NAMALWA (cell line): ENCODE measurements at regions not wholly inside any gene's neighbourhood (a gene's known extent, or its start where the extent isn't known, plus 50 kb on each side); places are given as distances from the start of the nearest gene placed in this dataset.
A peak's percentile ranks its signal among the peaks of the same experiment; 100 is the strongest.

Experiments
- DNase-seq: peaks from one replicate; pipeline ENCODE4 v3.0.0-alpha.2; 2015; ENCODE audit warnings: low spot score

DNA sequence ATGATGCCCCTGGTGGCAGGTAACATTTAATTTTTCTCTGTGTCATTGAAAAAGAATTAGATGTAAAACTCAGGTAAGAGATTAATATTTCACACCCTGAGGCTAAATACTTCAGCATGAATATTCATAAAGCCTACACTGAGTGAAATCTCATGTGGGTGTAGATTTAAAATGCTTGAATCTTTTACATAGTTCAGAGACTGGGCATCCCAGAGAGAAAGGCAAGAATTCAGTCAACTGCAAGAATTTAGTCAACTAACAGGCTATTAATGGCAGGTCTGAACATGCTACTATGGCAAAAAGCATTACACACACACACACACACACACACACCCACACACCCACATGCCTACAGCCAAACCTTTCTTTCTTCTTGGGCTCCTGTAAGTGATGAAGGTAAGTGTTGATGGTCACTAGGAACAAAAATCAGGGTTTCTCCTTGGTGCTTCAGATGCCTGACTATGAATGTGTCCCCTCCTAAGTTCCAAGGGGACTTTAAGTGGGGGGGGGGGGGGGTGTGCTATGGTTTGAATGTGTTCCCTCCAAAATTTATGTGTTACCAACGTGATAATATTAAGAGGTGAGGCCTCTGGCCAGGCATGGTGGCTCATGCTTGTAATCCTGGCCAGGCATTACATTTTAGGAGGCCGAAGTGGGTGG lies 63.7 kb upstream of the PSMD7 start:
- DNase-seq: no peak

- no peak for DNase-seq
Measured at GRCh38 chr16:74230126-74230525, 66.5 kb upstream of the PSMD7 start.

- peak; percentile 41 for DNase-seq
Measured at GRCh38 chr16:74226338-74226954, 70.2 kb upstream of the PSMD7 start.

DNA sequence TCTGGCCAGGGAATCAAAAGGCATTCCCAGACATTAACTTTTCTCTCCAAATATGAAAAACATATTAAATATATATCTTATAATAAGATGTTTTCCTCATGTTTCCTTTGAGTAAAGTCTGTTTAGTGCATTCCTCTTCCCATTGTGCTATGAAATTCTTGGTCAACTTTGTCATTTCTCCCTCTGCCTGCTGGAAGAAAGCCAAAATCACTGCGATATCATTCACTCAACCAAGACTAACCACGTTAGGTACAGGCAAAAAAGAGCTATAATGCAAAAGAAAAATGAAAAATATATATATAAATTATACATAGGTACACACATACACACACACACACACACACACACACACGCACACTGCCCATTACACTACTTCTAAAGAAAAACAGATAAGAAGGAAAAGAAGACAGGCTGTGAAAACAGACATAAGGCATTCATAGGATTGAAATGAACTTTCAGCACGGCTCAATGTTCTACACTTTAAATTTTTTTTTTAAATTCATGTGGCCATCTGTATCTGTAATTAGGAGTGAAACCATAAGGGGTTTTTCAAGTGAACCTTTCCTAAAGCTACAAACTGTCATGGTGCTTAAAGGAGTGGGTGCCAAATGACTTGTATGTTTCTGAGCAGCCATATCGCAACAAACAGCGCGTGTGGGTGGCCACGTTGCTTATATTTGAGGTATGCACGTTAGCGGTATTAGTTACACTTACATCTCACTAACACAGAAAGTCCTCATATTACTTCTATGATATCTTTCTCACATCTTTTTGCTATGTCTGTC lies 71.6 kb upstream of the PSMD7 start:
- DNase-seq: no peak

DNA sequence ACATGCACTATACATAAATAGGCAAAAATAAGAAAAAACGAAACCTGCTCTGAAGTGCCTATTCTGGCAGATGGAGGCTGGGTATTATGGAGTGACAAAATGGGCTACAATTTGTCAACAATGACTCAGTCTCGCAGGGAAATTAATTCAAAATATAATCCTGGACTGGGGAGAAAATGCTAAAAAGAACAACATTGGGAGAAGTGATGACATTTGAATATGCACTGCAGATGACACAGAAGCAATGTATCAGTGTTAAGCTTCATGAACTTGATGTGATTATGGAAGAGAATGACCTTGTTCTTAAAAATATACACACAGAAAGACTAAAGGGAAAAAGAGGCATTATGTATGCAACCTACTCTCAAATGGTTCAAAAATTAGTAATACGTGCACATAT lies 74.8 kb upstream of the PSMD7 start:
- no peak for DNase-seq

- DNase-seq: no peak
Measured at GRCh38 chr16:74219706-74220105, 76.9 kb upstream of the PSMD7 start.

GRCh38 chr16:74218871-74219270 lies 77.7 kb upstream of the PSMD7 start:
- no peak for DNase-seq

GRCh38 chr16:74216319-74216718 lies 80.3 kb upstream of the PSMD7 start:
- DNase-seq: no peak

DNA sequence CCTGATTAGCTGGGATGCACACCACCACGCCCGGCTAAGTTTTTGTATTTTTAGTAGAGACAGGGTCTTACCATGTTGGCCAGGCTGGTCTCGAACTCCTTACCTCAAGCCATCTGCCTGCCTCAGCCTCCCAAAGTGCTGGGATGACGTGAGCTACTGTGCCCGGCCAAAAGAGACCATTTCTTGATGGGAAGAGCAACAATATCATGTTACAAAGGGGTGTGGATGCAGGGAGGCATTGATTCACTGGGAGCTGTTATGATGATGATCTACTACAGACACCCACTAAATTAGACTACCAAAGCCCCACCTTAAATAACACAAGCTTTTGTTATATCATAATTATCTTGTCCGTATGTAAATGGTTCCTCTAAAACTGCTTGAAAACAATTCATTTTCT lies 81.4 kb upstream of the PSMD7 start:
- DNase-seq: no peak

- no peak for DNase-seq
Measured at GRCh38 chr16:74213372-74213771, 83.2 kb upstream of the PSMD7 start.

GRCh38 chr16:74210245-74210644 lies 86.4 kb upstream of the PSMD7 start:
- no peak for DNase-seq

- no peak for DNase-seq
Measured at GRCh38 chr16:74202009-74202408, 94.6 kb upstream of the PSMD7 start.

GRCh38 chr16:74201576-74201975 lies 95.0 kb upstream of the PSMD7 start:
- DNase-seq: no peak

DNA sequence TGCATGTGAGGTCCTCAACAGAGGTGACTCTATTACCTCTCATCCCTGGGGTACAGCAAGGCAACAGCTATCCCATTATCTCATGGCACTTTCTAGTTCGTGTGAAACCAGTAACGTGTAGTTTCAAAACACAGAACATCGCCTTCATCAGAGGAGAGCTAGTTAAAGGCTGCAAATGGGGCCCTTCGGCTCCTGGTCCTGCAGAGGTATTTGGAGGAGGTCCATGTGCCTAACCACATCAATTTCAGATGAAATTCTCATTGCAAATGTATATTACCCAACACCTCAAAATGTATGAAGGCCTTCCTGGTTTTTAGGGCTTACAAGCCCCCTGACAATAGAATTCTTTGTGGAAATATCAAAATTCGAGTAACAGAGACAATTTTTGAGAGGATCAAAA lies 95.7 kb upstream of the PSMD7 start:
- no peak for DNase-seq

DNA sequence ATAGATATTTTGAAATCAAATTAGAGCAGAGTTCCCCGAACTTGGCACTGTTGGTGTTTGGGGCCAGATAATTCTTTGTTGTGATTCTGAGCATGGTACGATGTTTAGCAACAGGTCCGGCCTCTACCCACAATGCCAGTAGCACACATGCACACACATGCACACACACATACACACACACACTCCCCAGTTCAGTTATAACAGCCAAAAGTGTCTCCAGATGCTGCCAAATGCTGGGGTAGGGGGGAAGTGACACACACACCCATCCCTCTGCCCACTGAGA lies 96.8 kb upstream of the PSMD7 start:
- no peak for DNase-seq

DNA sequence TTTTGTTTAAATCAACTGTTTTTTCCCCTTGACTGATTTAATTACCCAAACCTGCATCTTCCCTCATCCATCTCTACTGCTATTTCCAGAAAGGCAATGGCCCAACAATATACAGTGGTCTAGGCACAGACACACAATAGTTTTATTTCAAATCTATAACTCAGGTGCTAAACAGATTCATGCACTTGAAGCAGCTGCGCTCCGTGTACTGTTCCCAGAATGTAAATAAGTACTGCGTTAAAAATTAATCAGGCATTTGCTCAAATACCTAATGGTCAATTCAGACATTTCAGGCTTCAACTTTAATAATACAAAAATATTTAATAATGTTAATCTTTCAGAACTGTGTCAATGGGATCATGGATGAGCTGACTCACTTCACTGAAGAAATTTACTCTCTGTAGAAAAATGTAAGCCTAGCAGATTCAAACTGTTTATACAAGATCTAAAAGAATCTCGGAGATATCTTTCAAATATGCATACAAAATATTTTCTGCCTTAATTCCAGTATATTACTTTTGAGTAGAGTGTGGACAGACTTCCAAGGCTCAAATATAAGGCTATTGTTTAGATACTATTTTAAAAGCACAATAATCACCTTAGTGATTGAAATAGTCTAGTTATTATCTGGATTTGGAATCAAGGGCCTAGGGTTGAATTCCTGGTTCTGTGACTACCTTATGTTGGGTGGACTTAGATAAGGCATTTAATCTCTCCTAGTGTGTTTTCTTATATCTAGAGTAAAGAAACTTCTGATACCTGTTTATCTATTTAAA lies 97.4 kb upstream of the PSMD7 start:
- no peak for DNase-seq

DNA sequence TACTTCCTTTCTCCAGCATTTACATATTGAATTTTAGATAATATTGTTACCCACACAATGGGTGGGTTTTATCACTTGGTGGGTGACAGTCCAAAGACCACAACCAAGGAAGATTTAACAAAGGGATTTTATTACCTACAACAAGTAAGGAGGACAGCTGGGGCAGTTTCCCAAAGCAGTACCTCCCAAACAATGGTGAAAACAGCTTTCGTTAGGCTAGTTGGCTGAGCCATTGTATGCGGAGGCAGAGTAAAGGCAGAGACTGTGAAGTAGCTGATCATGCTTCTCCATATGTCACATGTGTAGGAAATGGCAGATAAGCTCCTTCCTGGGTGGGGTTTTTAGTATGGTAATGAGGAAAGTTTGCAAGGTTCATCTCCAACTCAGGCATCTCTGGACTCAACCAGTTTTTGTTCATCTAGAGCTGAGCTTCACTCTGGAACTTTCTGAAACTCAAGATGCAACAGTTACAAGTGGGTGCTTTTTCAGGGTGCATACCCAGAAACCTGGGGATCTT lies 104.3 kb upstream of the PSMD7 start:
- no peak for DNase-seq

DNA sequence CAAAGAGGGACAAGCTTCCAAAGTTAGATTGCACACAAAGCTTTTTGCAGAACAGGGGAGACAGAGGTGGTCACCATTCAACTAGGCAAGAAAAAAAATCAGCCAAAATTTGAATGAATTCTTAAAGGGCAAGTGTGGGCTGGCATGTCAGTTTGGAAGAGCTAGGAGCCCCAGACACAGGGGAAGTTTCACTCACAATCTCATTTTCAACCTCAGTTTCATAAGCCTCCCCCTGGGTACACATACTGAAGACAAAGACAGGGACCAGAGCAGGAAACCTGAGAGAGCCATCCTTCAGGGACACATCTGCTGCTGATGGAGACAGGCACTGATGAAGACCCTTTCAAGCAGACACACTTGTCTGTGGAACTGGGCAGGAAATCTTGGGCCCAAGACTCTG lies 106.3 kb upstream of the PSMD7 start:
- DNase-seq: no peak

- no peak for DNase-seq
Measured at GRCh38 chr16:74188856-74189255, 107.8 kb upstream of the PSMD7 start.

DNA sequence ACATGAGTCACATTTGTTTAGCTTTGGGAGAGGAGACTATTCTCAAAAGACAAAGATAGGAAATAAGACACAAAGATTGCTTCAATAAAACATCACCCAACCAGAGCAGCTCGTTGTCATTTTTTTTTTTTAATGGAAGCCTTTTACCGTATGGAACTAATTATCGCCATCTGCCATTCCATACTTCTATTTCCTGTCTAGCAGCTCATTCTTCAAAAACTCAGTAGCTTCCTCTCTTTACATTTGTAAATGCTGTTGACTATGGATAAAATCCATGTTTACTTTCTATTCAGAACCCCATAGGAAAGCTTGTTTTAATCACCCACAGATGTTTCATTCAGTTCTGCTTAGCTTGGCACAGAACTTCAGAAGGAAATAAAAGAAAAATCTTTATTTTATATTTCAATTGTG lies 110.0 kb upstream of the PSMD7 start:
- DNase-seq: no peak

DNA sequence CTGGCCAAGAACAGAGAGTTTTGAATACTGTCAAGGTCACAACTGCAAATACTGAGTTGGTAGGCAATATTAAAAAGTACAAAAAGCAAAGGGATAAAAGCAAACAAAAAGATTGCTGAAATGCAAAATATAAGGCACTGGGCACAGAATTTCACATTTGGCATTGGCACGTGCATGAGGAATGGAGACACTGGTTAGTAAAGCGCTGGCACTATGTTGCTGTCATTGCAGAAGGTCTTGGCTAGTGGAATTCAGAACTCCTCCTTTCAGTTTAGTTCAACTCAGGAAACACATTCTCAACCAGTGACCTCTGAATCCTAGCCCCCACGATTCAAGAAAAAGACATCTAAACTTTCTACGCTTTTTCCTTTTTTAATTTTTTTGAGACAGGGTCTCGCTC lies 111.8 kb upstream of the PSMD7 start:
- no peak for DNase-seq

DNA sequence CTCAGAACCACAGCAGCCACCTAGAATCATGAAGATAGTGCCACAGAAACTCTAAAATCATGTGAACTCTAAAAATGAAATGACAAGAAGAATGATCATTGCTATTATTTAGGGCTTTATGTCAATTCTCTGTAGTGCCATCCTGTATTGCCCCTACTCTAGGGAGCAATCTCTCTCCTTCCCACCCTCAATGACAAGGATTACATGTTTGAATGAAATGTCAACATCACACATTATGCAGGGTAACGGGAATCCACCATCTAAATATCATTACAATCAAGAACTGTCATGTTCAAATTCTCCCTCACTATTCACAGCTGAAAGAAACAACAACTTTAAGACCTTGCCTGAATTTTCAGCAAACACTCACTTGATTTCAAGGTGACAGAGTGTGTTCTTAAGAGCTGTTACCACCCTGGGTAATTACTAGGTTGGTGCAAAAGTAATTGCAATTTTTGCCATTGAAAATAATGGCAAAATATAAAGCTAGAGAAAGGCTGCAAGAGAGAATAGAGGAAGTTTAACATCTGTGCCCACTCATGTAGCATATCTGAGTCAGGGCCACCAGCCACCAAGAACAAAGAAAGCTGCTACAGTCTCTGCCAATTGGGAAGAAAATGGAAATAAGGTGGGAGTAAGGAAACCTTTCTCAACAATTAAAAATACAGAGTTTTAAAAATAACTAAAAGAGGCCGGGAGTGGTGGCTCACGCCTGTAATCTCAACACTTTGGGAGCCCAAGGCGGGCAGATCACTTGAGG lies 112.8 kb upstream of the PSMD7 start:
- DNase-seq: no peak
